ENCODE measurements at regions not wholly inside any gene's neighbourhood (a gene's known extent, or its start where the extent isn't known, plus 50 kb on each side); places are given as distances from the start of the nearest gene placed in this dataset.

DNA sequence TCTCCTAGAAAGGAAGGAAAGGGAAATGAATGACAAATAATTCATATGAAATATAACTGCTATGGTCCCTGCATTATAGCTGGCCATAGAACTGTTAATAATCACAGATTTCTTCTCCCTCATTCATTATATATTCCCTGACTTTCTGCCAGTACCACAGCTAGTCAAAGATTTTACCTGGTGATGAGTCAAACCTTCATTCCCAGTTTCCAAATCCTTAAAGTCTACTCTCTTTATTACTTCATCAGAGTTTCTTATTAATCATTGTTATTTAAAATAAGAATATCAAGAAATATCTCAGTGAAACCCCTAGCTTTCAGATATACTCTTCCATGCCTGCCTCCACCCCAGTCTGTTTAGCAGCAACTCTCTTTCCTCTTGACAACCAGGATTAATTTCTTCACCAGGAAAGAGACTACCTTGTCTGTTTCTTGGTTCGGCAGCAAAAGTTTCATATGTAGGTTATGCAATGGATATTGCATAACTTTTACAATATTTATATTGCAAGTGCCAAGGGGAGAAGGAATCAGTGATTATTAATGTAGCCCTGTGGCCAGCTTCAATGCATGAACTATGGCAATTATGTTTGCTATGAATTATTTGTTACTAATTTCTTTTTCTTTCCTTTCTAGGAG, 533.8 kb downstream of the FBXO15 start:
- Histone ChIP-seq H3K36me3 (ENCODE audit: insufficient read depth, low read length) (no peaks in the 10 kb centered on the region), H4K20me1 (ENCODE audit: insufficient read depth, low read length, poor library complexity, severe bottlenecking) (no peaks in the 10 kb centered on the region), H3K4me1 (ENCODE audit: insufficient read depth, low read length, poor library complexity, severe bottlenecking) (no peaks in the 10 kb centered on the region), H3K4me3 (ENCODE audit: low read length, poor library complexity, severe bottlenecking) (no peak overlapping the region), H2AFZ (ENCODE audit: low read length) (no peak overlapping the region), H3K9me2 (replicated peaks; ENCODE audit: low read depth, low read length) (no peaks in the 10 kb centered on the region), H3K9ac (ENCODE audit: low read depth, low read length, poor library complexity, severe bottlenecking) (no peak overlapping the region), H3K79me2 (ENCODE audit: insufficient read depth, low read length) (no peaks in the 10 kb centered on the region), H3K27me3 (ENCODE audit: insufficient read depth, low read length, poor library complexity, severe bottlenecking) (no peaks in the 10 kb centered on the region), H3K4me2 (ENCODE audit: low read depth, low read length, poor library complexity, severe bottlenecking) (no peak overlapping the region), H3K9me3 (ENCODE audit: insufficient read depth, low read depth, low read length) (no peaks in the 10 kb centered on the region), H3F3A (ENCODE audit: low read depth) (no peaks in the 10 kb centered on the region)
- TF ChIP-seq, protein P1, sequence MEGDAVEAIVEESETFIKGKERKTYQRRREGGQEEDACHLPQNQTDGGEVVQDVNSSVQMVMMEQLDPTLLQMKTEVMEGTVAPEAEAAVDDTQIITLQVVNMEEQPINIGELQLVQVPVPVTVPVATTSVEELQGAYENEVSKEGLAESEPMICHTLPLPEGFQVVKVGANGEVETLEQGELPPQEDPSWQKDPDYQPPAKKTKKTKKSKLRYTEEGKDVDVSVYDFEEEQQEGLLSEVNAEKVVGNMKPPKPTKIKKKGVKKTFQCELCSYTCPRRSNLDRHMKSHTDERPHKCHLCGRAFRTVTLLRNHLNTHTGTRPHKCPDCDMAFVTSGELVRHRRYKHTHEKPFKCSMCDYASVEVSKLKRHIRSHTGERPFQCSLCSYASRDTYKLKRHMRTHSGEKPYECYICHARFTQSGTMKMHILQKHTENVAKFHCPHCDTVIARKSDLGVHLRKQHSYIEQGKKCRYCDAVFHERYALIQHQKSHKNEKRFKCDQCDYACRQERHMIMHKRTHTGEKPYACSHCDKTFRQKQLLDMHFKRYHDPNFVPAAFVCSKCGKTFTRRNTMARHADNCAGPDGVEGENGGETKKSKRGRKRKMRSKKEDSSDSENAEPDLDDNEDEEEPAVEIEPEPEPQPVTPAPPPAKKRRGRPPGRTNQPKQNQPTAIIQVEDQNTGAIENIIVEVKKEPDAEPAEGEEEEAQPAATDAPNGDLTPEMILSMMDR (conservative IDR thresholded peaks at IDR 0.05; ENCODE audit: low read length), result no peak
- TF ChIP-seq EZH2phosphoT487 (IDR thresholded peaks at IDR 0.05; ENCODE audit: borderline replicate concordance), result no peak

DNA sequence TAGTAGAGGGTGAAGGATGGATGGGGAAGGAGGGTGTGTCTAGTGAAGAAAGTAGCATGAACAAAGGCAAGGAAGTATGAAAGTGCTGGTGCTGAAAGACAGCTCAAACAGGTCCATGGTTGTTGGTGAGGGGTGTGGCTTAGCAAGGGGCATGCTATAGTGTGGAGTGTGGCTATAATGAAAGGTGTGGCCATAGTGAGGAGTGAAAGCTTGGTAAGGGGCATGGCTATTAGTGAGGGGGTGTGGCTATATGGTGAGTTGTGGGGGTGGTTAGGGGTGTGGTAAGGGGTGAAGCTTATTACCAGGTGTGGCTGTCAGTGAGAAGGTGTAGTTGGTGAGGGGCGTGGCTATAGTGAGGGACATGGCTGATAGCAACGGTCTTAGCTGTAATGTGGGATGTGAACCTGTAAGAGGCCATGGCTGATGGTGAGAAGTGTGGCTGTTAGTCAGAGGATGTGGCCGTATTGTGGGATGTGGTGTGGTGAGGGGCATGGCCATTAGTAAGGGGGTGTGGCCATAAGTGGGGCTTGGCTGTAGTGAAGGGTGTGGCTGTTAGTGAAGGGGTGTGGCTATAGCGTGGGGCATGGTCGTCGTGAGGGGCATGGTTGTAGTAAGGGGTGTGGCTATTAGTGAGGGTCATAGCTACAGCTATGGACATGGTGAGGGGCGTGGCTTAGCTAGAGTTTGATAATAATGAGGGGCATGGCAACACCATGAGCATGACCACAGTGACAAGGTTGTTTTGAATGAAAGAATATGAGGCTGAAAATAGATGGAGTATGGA, 549.6 kb downstream of the FBXO15 start:
- Histone ChIP-seq H3K4me2 (ENCODE audit: low read depth, low read length, poor library complexity, severe bottlenecking) (no peak overlapping the region), H3K4me1 (ENCODE audit: insufficient read depth, low read length, poor library complexity, severe bottlenecking) (peaks cover 6% of the 10 kb centered on the region), H2AFZ (ENCODE audit: low read length) (no peak overlapping the region), H3K4me3 (ENCODE audit: low read length, poor library complexity, severe bottlenecking) (no peak overlapping the region), H3K9me3 (ENCODE audit: insufficient read depth, low read depth, low read length) (no peaks in the 10 kb centered on the region), H4K20me1 (ENCODE audit: insufficient read depth, low read length, poor library complexity, severe bottlenecking) (no peaks in the 10 kb centered on the region), H3K36me3 (ENCODE audit: insufficient read depth, low read length) (no peaks in the 10 kb centered on the region), H3K9ac (ENCODE audit: low read depth, low read length, poor library complexity, severe bottlenecking) (no peak overlapping the region), H3K79me2 (ENCODE audit: insufficient read depth, low read length) (no peaks in the 10 kb centered on the region), H3F3A (ENCODE audit: low read depth) (no peaks in the 10 kb centered on the region), H3K9me2 (replicated peaks; ENCODE audit: low read depth, low read length) (no peaks in the 10 kb centered on the region), H3K27me3 (ENCODE audit: insufficient read depth, low read length, poor library complexity, severe bottlenecking) (no peaks in the 10 kb centered on the region)
- TF ChIP-seq, protein P1 (conservative IDR thresholded peaks at IDR 0.05; ENCODE audit: low read length), result no peak
- no peak for TF ChIP-seq EZH2phosphoT487 (IDR thresholded peaks at IDR 0.05; ENCODE audit: borderline replicate concordance)

DNA sequence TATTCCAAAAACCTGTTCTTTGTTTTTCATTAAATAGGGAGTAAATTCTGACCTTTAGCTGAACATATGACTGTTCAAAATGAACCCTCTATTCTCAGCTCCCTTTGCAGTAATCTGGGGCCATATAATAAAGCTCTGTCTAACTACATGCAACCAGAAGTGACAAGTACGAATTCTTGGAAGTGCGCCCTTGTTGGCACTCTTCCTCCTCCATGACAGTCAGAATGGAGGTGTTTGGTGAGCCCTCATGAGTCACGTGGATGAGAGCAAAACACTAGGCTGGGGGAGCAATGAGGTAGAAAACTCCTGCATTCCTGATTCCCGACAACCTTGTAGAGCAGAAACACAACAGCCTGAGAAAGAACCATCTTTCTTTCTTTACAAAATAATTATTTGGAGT, 552.9 kb downstream of the FBXO15 start:
- Histone ChIP-seq H3K27me3 (ENCODE audit: insufficient read depth, low read length, poor library complexity, severe bottlenecking) (no peaks in the 10 kb centered on the region), H3K4me1 (ENCODE audit: insufficient read depth, low read length, poor library complexity, severe bottlenecking) (peaks cover 6% of the 10 kb centered on the region), H3F3A (ENCODE audit: low read depth) (no peaks in the 10 kb centered on the region), H3K36me3 (ENCODE audit: insufficient read depth, low read length) (no peaks in the 10 kb centered on the region), H3K4me2 (ENCODE audit: low read depth, low read length, poor library complexity, severe bottlenecking) (no peak overlapping the region), H3K9me2 (replicated peaks; ENCODE audit: low read depth, low read length) (no peaks in the 10 kb centered on the region), H4K20me1 (ENCODE audit: insufficient read depth, low read length, poor library complexity, severe bottlenecking) (no peaks in the 10 kb centered on the region), H3K4me3 (ENCODE audit: low read length, poor library complexity, severe bottlenecking) (no peak overlapping the region), H3K9ac (ENCODE audit: low read depth, low read length, poor library complexity, severe bottlenecking) (no peak overlapping the region), H3K9me3 (ENCODE audit: insufficient read depth, low read depth, low read length) (no peaks in the 10 kb centered on the region), H2AFZ (ENCODE audit: low read length) (no peak overlapping the region), H3K79me2 (ENCODE audit: insufficient read depth, low read length) (no peaks in the 10 kb centered on the region)
- no peak for TF ChIP-seq EZH2phosphoT487 (IDR thresholded peaks at IDR 0.05; ENCODE audit: borderline replicate concordance)
- TF ChIP-seq, protein P1 (conservative IDR thresholded peaks at IDR 0.05; ENCODE audit: low read length), result no peak

Data from Loucy (cell line).